ENCODE measurements at regions not wholly inside any gene's neighbourhood (a gene's known extent, or its start where the extent isn't known, plus 50 kb on each side); places are given as distances from the start of the nearest gene placed in this dataset.

DNA sequence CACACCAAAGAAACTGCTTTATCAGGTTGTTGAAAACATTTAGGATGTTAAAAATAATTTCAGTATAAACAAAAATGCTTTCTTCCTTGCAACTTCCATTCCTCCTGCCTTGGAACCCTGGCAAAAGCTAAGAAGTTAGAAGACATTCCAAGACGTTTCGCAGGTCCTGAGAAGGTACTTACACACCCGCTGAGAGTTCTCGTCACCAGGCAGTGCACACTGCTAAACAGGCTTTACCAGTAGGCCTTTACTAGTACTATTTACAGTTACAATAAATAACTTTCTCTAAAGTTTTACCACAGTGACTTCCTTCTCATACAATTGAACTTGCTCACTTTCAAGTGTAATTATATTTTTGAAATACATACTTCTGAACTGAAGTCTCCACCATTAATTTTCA is 81.4 kb upstream of the RPS6KA2 start:
- intact Hi-C loops (cut with micrococcal nuclease): no loop called here
- TF ChIP-seq, protein P1, sequence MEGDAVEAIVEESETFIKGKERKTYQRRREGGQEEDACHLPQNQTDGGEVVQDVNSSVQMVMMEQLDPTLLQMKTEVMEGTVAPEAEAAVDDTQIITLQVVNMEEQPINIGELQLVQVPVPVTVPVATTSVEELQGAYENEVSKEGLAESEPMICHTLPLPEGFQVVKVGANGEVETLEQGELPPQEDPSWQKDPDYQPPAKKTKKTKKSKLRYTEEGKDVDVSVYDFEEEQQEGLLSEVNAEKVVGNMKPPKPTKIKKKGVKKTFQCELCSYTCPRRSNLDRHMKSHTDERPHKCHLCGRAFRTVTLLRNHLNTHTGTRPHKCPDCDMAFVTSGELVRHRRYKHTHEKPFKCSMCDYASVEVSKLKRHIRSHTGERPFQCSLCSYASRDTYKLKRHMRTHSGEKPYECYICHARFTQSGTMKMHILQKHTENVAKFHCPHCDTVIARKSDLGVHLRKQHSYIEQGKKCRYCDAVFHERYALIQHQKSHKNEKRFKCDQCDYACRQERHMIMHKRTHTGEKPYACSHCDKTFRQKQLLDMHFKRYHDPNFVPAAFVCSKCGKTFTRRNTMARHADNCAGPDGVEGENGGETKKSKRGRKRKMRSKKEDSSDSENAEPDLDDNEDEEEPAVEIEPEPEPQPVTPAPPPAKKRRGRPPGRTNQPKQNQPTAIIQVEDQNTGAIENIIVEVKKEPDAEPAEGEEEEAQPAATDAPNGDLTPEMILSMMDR (IDR thresholded peaks at IDR 0.05): no peak
- H3K9me3 Mint-ChIP-seq: peaks cover 0 to 6% (median 2%) of the 10 kb centered on the region in 7 donors
- Histone ChIP-seq H3K4me3 (replicated peaks in 1 of 3; ENCODE audit: low read depth in 2 of 3, low read length in 3 of 3) (no peak overlapping the region), H3K9me3 (replicated peaks in 1 of 2; ENCODE audit: control insufficient read depth in 1 of 2, insufficient read depth in 1 of 2, low read length in 2 of 2) (peaks cover 0 to 2% of the 10 kb centered on the region in 2 donors), H3K4me1 (ENCODE audit: control insufficient read depth in 1 of 2, insufficient read depth in 2 of 2, low read length in 2 of 2) (no peaks in the 10 kb centered on the region), H4K20me1 (ENCODE audit: insufficient read depth, low read length) (no peaks in the 10 kb centered on the region), H3K9ac (ENCODE audit: insufficient read depth, low read length, poor library complexity, severe bottlenecking) (no peak overlapping the region), H3K27ac (ENCODE audit: low read depth in 1 of 2, low read length in 2 of 2) (no peak overlapping the region), H2AFZ (ENCODE audit: insufficient read depth, low read depth, low read length, poor library complexity, severe bottlenecking) (no peak overlapping the region), H3K27me3 (ENCODE audit: control insufficient read depth in 2 of 2, insufficient read depth in 2 of 2, low read length in 2 of 2) (no peaks in the 10 kb centered on the region), H3K4me2 (replicated peaks; ENCODE audit: extremely low read depth, low read length, poor library complexity, severe bottlenecking) (no peak overlapping the region), H3K79me2 (ENCODE audit: insufficient read depth, low read length) (no peaks in the 10 kb centered on the region), H3K36me3 (replicated peaks in 1 of 2; ENCODE audit: control insufficient read depth in 1 of 2, insufficient read depth in 2 of 2, low read length in 2 of 2) (no peaks in the 10 kb centered on the region)
- DNase-seq: no peak
- WGBS (ENCODE audit: insufficient coverage): 95% methylated on average over 4 of the region's 4 CpGs
- no peaks in the 10 kb centered on the region for H3K36me3 Mint-ChIP-seq
- H3K27ac Mint-ChIP-seq: no peak overlapping the region
- no peak overlapping the region for H3K4me3 Mint-ChIP-seq
- peaks cover 4% of the 10 kb centered on the region for H3K4me1 Mint-ChIP-seq
- H3K27me3 Mint-ChIP-seq (ENCODE audit: low read depth in 3 of 3): peaks cover 0 to 3% (median 0%) of the 10 kb centered on the region in 3 donors

DNA sequence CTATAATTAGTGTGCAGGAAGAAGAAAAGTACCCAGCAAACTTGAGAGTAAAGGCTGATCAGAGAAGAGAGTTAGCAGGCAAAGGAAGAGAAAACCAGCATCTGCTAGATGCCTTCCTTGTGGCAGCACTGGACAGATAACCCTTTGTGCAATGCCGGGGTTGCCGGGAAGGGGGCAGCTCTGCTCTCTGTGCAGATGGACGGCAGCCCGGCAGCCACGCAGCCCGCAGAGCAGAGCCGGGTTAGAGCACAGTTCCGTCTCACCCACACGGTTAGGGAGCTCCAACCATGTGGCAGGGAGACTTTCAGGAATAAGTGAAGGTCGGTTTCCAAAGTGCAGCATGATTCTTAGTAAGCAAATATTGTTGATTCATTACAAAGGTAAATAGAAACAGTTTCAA is 80.0 kb upstream of the RPS6KA2 start:
- Histone ChIP-seq H3K36me3 (replicated peaks in 1 of 2; ENCODE audit: control insufficient read depth in 1 of 2, insufficient read depth in 2 of 2, low read length in 2 of 2) (no peaks in the 10 kb centered on the region), H3K4me3 (replicated peaks in 1 of 3; ENCODE audit: low read depth in 2 of 3, low read length in 3 of 3) (no peak overlapping the region), H3K9ac (ENCODE audit: insufficient read depth, low read length, poor library complexity, severe bottlenecking) (no peak overlapping the region), H3K4me2 (replicated peaks; ENCODE audit: extremely low read depth, low read length, poor library complexity, severe bottlenecking) (no peak overlapping the region), H3K4me1 (ENCODE audit: control insufficient read depth in 1 of 2, insufficient read depth in 2 of 2, low read length in 2 of 2) (no peaks in the 10 kb centered on the region), H2AFZ (ENCODE audit: insufficient read depth, low read depth, low read length, poor library complexity, severe bottlenecking) (no peak overlapping the region), H3K27ac (ENCODE audit: low read depth in 1 of 2, low read length in 2 of 2) (no peak overlapping the region), H4K20me1 (ENCODE audit: insufficient read depth, low read length) (no peaks in the 10 kb centered on the region), H3K79me2 (ENCODE audit: insufficient read depth, low read length) (no peaks in the 10 kb centered on the region), H3K9me3 (replicated peaks in 1 of 2; ENCODE audit: control insufficient read depth in 1 of 2, insufficient read depth in 1 of 2, low read length in 2 of 2) (peaks cover 0 to 2% of the 10 kb centered on the region in 2 donors), H3K27me3 (ENCODE audit: control insufficient read depth in 2 of 2, insufficient read depth in 2 of 2, low read length in 2 of 2) (no peaks in the 10 kb centered on the region)
- 19% methylated on average over 10 of the region's 10 CpGs for WGBS (ENCODE audit: insufficient coverage)
- TF ChIP-seq, protein P1 (IDR thresholded peaks at IDR 0.05): no peak
- no peaks in the 10 kb centered on the region for H3K27me3 Mint-ChIP-seq (ENCODE audit: low read depth in 3 of 3)
- intact Hi-C loops (cut with micrococcal nuclease): no loop called here
- H3K4me3 Mint-ChIP-seq: peak overlapping the region in 1 of 2 donors; percentile 44
- peak in 1 of 3 donors; percentile 12 for DNase-seq
- H3K4me1 Mint-ChIP-seq: peaks cover 4% of the 10 kb centered on the region
- no peaks in the 10 kb centered on the region for H3K36me3 Mint-ChIP-seq
- peaks cover 0 to 8% (median 2%) of the 10 kb centered on the region in 7 donors for H3K9me3 Mint-ChIP-seq
- H3K27ac Mint-ChIP-seq: no peak overlapping the region
